ENCODE measurements at regions not wholly inside any gene's neighbourhood (a gene's known extent, or its start where the extent isn't known, plus 50 kb on each side); places are given as distances from the start of the nearest gene placed in this dataset.
"Not testable (repeated sequence)": the region's sequence is repeated elsewhere in the genome, so short reads cannot be mapped to it uniquely, and the experiment has no call there.

DNA sequence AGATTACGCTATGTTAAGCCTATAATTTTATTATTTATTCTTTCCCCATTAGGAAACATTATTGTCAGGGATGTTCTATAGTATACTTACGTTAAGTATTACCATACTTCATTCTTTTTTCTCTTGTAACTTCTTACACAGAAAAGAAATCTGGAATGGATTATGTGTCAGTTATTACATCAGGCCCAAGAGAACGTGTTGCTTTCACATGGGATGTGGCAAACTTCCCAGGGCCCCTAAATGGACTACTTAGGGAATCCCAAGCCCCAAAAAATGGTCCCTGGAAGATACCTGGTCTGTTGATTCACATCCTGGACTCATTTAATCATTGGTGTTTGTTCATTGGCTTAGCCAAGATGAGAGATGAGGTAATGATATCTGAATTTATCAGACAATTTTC is 249.8 kb downstream of the NRIP1 start:
- no peaks in the 10 kb centered on the region for H3K4me1 ChIP-seq
- no peaks in the 10 kb centered on the region for H3K27me3 Mint-ChIP-seq (ENCODE audit: insufficient read depth, unreplicated experiment)
- DNase-seq = no peak
- BruUV-seq (replicated peaks) = no TSS peak
- no peaks in the 10 kb centered on the region; the same call in 1 of the 2 replicates for H3K9me3 ChIP-seq
- no peaks in the 10 kb centered on the region for H3K4me1 Mint-ChIP-seq (ENCODE audit: low read depth, unreplicated experiment)
- intact Hi-C loops (cut with micrococcal nuclease; ENCODE audit: unreplicated experiment) = no loop called here
- no peaks in the 10 kb centered on the region for H3K36me3 ChIP-seq (ENCODE audit: control insufficient read depth, insufficient read depth, low read length)
- H3K27ac Mint-ChIP-seq (ENCODE audit: unreplicated experiment) = no peak overlapping the region
- TF ChIP-seq, protein P1, sequence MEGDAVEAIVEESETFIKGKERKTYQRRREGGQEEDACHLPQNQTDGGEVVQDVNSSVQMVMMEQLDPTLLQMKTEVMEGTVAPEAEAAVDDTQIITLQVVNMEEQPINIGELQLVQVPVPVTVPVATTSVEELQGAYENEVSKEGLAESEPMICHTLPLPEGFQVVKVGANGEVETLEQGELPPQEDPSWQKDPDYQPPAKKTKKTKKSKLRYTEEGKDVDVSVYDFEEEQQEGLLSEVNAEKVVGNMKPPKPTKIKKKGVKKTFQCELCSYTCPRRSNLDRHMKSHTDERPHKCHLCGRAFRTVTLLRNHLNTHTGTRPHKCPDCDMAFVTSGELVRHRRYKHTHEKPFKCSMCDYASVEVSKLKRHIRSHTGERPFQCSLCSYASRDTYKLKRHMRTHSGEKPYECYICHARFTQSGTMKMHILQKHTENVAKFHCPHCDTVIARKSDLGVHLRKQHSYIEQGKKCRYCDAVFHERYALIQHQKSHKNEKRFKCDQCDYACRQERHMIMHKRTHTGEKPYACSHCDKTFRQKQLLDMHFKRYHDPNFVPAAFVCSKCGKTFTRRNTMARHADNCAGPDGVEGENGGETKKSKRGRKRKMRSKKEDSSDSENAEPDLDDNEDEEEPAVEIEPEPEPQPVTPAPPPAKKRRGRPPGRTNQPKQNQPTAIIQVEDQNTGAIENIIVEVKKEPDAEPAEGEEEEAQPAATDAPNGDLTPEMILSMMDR (IDR thresholded peaks at IDR 0.05; ENCODE audit: insufficient read depth in 1 of 2, low read depth in 1 of 2, low read length in 1 of 2, severe bottlenecking in 1 of 2, unreplicated experiment in 1 of 2) = no peak
- no peak overlapping the region for H3K4me3 Mint-ChIP-seq (ENCODE audit: unreplicated experiment)
- no peaks in the 10 kb centered on the region for H3K27me3 ChIP-seq (replicated peaks; ENCODE audit: control insufficient read depth, insufficient read depth, low read length)
- ChIA-PET POLR2A (no interaction called here), CTCF (no interaction called here)
- no peaks in the 10 kb centered on the region for H3K36me3 Mint-ChIP-seq (ENCODE audit: insufficient read depth, unreplicated experiment)
- peaks cover 11% of the 10 kb centered on the region for H3K9me3 Mint-ChIP-seq (ENCODE audit: unreplicated experiment)
- H3K4me3 ChIP-seq (ENCODE audit: low read depth, low read length) = no peak overlapping the region

DNA sequence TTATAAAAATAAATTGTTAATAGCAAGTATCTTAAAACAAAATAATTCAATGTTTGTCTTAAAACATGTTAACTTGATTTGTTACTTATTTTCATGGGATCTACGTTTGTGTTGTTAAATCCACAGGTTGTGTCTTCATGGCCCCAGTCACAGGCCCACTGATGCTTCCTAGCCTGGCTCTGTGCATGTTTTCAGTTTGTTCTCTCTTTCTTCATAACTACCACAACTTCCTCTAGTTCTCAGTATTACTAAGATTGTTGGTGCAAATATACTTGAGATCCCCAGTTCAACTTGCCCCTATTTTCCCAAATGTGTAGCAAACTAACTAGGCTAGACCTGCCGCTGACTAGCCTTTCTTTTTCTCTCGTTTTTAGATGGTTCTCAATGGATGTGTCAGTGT is 250.5 kb downstream of the NRIP1 start:
- Mint-ChIP-seq H3K27ac (ENCODE audit: unreplicated experiment) (no peak overlapping the region), H3K27me3 (ENCODE audit: insufficient read depth, unreplicated experiment) (no peaks in the 10 kb centered on the region), H3K9me3 (ENCODE audit: unreplicated experiment) (peaks cover 11% of the 10 kb centered on the region), H3K4me1 (ENCODE audit: low read depth, unreplicated experiment) (no peaks in the 10 kb centered on the region), H3K4me3 (ENCODE audit: unreplicated experiment) (no peak overlapping the region), H3K36me3 (ENCODE audit: insufficient read depth, unreplicated experiment) (no peaks in the 10 kb centered on the region)
- TF ChIP-seq, protein P1 (IDR thresholded peaks at IDR 0.05; ENCODE audit: insufficient read depth in 1 of 2, low read depth in 1 of 2, low read length in 1 of 2, severe bottlenecking in 1 of 2, unreplicated experiment in 1 of 2) = no peak
- no peaks in the 10 kb centered on the region for H3K27me3 ChIP-seq (replicated peaks; ENCODE audit: control insufficient read depth, insufficient read depth, low read length)
- no TSS peak for BruUV-seq (replicated peaks)
- H3K9me3 ChIP-seq = no peaks in the 10 kb centered on the region; the same call in 1 of the 2 replicates
- ChIA-PET POLR2A (no interaction called here), CTCF (no interaction called here)
- H3K4me1 ChIP-seq = no peaks in the 10 kb centered on the region
- no peak for DNase-seq
- no peaks in the 10 kb centered on the region for H3K36me3 ChIP-seq (ENCODE audit: control insufficient read depth, insufficient read depth, low read length)
- intact Hi-C loops (cut with micrococcal nuclease; ENCODE audit: unreplicated experiment) = no loop called here
- H3K4me3 ChIP-seq (ENCODE audit: low read depth, low read length) = no peak overlapping the region

DNA sequence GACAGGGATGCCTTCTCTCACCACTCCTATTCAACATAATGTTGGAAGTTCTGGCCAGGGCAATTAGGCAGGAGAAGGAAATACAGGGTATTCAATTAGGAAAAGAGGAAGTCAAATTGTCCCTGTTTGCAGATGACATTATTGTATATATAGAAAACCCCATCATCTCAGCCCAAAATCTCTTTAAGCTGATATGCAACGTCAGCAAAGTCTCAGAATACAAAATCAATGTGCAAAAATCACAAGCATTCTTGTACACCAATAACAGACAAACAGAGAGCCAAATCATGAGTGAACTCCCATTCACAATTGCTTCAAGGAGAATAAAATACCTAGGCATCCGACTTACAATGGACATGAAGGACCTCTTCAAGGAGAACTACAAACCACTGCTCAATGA is 258.1 kb upstream of the SAMSN1 start:
- BruUV-seq (replicated peaks); H3K27me3 ChIP-seq (replicated peaks; ENCODE audit: control insufficient read depth, insufficient read depth, low read length); POLR2A ChIA-PET; DNase-seq; CTCF ChIA-PET; H3K27me3 Mint-ChIP-seq (ENCODE audit: insufficient read depth, unreplicated experiment); H3K4me3 ChIP-seq (ENCODE audit: low read depth, low read length); intact Hi-C loops (cut with micrococcal nuclease; ENCODE audit: unreplicated experiment); H3K36me3 Mint-ChIP-seq (ENCODE audit: insufficient read depth, unreplicated experiment); H3K27ac Mint-ChIP-seq (ENCODE audit: unreplicated experiment); H3K4me1 Mint-ChIP-seq (ENCODE audit: low read depth, unreplicated experiment); H3K4me1 ChIP-seq; H3K4me3 Mint-ChIP-seq (ENCODE audit: unreplicated experiment); H3K36me3 ChIP-seq (ENCODE audit: control insufficient read depth, insufficient read depth, low read length); H3K9me3 ChIP-seq: not testable (repeated sequence)
- peaks cover 23% of the 10 kb centered on the region for H3K9me3 Mint-ChIP-seq (ENCODE audit: unreplicated experiment)

DNA sequence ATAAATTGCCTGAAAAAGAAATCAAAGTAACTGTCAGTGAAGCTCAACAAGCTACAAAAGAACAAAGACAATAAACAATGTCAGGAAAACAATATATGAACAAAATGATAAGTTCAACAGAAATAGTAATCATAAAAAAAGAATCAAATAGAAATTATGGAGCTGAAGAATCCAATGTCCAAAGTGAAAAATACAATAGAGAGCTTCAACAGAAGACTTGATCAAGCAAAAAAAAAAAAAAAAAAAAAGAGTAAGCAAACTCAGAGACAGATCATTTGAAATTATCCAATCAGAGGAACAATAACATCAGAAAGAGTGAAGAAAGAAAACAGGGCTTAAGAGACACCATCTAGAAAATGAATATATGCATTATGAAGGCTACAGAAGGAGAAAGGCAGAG is 251.4 kb upstream of the SAMSN1 start:
- ChIA-PET CTCF (interaction anchor here (0.5 kb wide), 1 partner anchor 544 kb away, joined by 5 read pairs; no protein-coding TSS in a partner anchor), POLR2A (no interaction called here)
- Histone ChIP-seq H3K27me3 (replicated peaks; ENCODE audit: control insufficient read depth, insufficient read depth, low read length) (no peaks in the 10 kb centered on the region), H3K9me3 (peaks cover 9% of the 10 kb centered on the region), H3K4me1 (no peaks in the 10 kb centered on the region), H3K36me3 (ENCODE audit: control insufficient read depth, insufficient read depth, low read length) (no peaks in the 10 kb centered on the region), H3K4me3 (ENCODE audit: low read depth, low read length) (no peak overlapping the region)
- peaks cover 8% of the 10 kb centered on the region for H3K36me3 Mint-ChIP-seq (ENCODE audit: insufficient read depth, unreplicated experiment)
- intact Hi-C loops (cut with micrococcal nuclease; ENCODE audit: unreplicated experiment) = no loop called here
- H3K9me3 Mint-ChIP-seq (ENCODE audit: unreplicated experiment) = peaks cover 35% of the 10 kb centered on the region
- no peak overlapping the region for H3K4me3 Mint-ChIP-seq (ENCODE audit: unreplicated experiment)
- H3K4me1 Mint-ChIP-seq (ENCODE audit: low read depth, unreplicated experiment) = no peaks in the 10 kb centered on the region
- BruUV-seq (replicated peaks) = no TSS peak
- TF ChIP-seq, protein P1 (IDR thresholded peaks at IDR 0.05; ENCODE audit: insufficient read depth in 1 of 2, low read depth in 1 of 2, low read length in 1 of 2, severe bottlenecking in 1 of 2, unreplicated experiment in 1 of 2) = no peak
- H3K27me3 Mint-ChIP-seq (ENCODE audit: insufficient read depth, unreplicated experiment) = no peaks in the 10 kb centered on the region
- no peak for DNase-seq
- H3K27ac Mint-ChIP-seq (ENCODE audit: unreplicated experiment) = no peak overlapping the region

All from Caco-2 (cell line).